ENCODE measurements at regions not wholly inside any gene's neighbourhood (a gene's known extent, or its start where the extent isn't known, plus 50 kb on each side); places are given as distances from the start of the nearest gene placed in this dataset.
"Not testable (repeated sequence)": the region's sequence is repeated elsewhere in the genome, so short reads cannot be mapped to it uniquely, and the experiment has no call there.

- no peak for DNase-seq (ENCODE audit: low read depth in 2 of 2)
Observed at GRCh38 chr7:136533732-136534131, 334.7 kb upstream of the CHRM2 start.

- no peak for DNase-seq (ENCODE audit: low read depth in 2 of 2)
Observed at GRCh38 chr7:136530831-136531230, 337.6 kb upstream of the CHRM2 start.

GRCh38 chr7:136528329-136528728 is 340.1 kb upstream of the CHRM2 start:
- DNase-seq (ENCODE audit: low read depth in 2 of 2), result no peak

- no peak for DNase-seq (ENCODE audit: low read depth in 2 of 2)
Observed at GRCh38 chr7:136527554-136527953, 340.9 kb upstream of the CHRM2 start.

GRCh38 chr7:136526408-136527105 is 341.9 kb upstream of the CHRM2 start:
- no peak for DNase-seq (ENCODE audit: low read depth in 2 of 2)

- DNase-seq (ENCODE audit: low read depth in 2 of 2), result no peak
Observed at GRCh38 chr7:136523571-136523970, 344.9 kb upstream of the CHRM2 start.

GRCh38 chr7:136517971-136518370 is 350.5 kb upstream of the CHRM2 start:
- DNase-seq (ENCODE audit: low read depth in 2 of 2), result no peak

- DNase-seq (ENCODE audit: low read depth in 2 of 2), result no peak
Observed at GRCh38 chr7:136514776-136515175, 353.7 kb upstream of the CHRM2 start.

GRCh38 chr7:136513744-136514143 is 354.7 kb upstream of the CHRM2 start:
- no peak for DNase-seq (ENCODE audit: low read depth in 2 of 2)

GRCh38 chr7:136509466-136509865 is 359.0 kb upstream of the CHRM2 start:
- no peak for DNase-seq (ENCODE audit: low read depth in 2 of 2)

- no peak for DNase-seq (ENCODE audit: low read depth in 2 of 2)
Observed at GRCh38 chr7:136502162-136502561, 366.3 kb upstream of the CHRM2 start.

GRCh38 chr7:136501151-136501550 is 367.3 kb upstream of the CHRM2 start:
- no peak for DNase-seq (ENCODE audit: low read depth in 2 of 2)

GRCh38 chr7:136496551-136496950 is 371.9 kb upstream of the CHRM2 start:
- no peak for DNase-seq (ENCODE audit: low read depth in 2 of 2)

GRCh38 chr7:136495081-136495480 is 373.4 kb upstream of the CHRM2 start:
- no peak for DNase-seq (ENCODE audit: low read depth in 2 of 2)

GRCh38 chr7:136492366-136492765 is 376.1 kb upstream of the CHRM2 start:
- DNase-seq (ENCODE audit: low read depth in 2 of 2), result no peak

- no peak for DNase-seq (ENCODE audit: low read depth in 2 of 2)
Observed at GRCh38 chr7:136489808-136490207, 378.6 kb upstream of the CHRM2 start.

- no peak for DNase-seq (ENCODE audit: low read depth in 2 of 2)
Observed at GRCh38 chr7:136480901-136481300, 387.6 kb upstream of the CHRM2 start.

GRCh38 chr7:136479922-136480321 is 388.5 kb upstream of the CHRM2 start:
- DNase-seq (ENCODE audit: low read depth in 2 of 2), result no peak

- no peak for DNase-seq (ENCODE audit: low read depth in 2 of 2)
Observed at GRCh38 chr7:136470179-136470578, 398.3 kb upstream of the CHRM2 start.

- DNase-seq (ENCODE audit: low read depth in 2 of 2), result no peak
Observed at GRCh38 chr7:136452949-136453348, 415.5 kb upstream of the CHRM2 start.

GRCh38 chr7:136446751-136447150 is 421.7 kb upstream of the CHRM2 start:
- DNase-seq (ENCODE audit: low read depth in 2 of 2), result no peak

- DNase-seq (ENCODE audit: low read depth in 2 of 2), result no peak
Observed at GRCh38 chr7:136441835-136442234, 426.6 kb upstream of the CHRM2 start.

- not testable (repeated sequence) for DNase-seq (ENCODE audit: low read depth in 2 of 2)
Observed at GRCh38 chr7:136431736-136432135, 436.7 kb upstream of the CHRM2 start.

- DNase-seq (ENCODE audit: low read depth in 2 of 2), result no peak
Observed at GRCh38 chr7:136424058-136424457, 444.4 kb upstream of the CHRM2 start.
